ENCODE measurements at regions not wholly inside any gene's neighbourhood (a gene's known extent, or its start where the extent isn't known, plus 50 kb on each side); places are given as distances from the start of the nearest gene placed in this dataset.

- DNase-seq (ENCODE audit: low read depth, low spot score) = no peak
- in situ Hi-C loops (cut with HindIII; ENCODE audit: low pct_unique_long_range_greater_than_20kb, low sequenced_read_pairs) = no loop called here
Measured at GRCh38 chr5:75960129-75960528, 123.1 kb upstream of the SV2C start.

DNA sequence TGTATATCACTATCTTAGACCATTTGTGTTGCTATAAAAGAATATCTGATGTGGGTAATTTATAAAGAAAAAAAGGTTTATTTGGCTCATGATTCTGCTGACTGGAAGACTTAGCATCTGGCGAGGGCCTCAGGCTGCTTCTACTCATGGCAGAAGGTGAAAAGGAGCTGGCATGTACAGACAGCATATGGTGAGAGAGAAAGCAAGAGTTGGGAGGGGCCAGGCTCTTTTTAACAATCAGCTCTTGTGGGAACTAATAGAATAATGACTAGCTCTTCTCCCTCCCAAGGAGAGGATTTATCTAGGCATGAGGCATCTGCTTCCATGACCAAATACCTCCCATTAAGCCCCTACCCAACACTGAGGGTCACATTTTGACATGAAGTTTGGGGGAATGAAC, 130.2 kb upstream of the SV2C start:
- in situ Hi-C loops (cut with HindIII; ENCODE audit: low pct_unique_long_range_greater_than_20kb, low sequenced_read_pairs) = no loop called here
- DNase-seq (ENCODE audit: low read depth, low spot score) = no peak

DNA sequence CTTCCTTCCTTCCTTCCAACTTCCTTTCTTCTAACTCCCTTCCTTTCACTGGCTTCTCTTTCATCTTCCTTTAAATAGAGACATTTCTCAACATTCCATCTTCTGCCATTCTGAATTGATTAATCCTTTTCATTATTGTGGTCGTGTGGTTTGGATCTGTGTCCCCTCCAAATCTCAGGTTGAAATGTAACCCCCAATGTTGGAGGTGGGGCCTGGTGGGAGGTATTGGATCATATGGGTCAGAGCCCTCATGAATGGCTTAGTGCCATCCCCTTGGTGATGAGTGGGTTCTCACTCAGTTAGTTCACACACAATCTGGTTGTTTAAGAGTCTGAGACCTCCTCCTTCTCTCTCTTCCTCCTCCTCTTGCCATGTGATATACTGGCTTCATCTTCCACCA, 130.9 kb upstream of the SV2C start:
- in situ Hi-C loops (cut with HindIII; ENCODE audit: low pct_unique_long_range_greater_than_20kb, low sequenced_read_pairs) = no loop called here
- no peak for DNase-seq (ENCODE audit: low read depth, low spot score)

- peak; percentile 91 for DNase-seq (ENCODE audit: low read depth, low spot score)
- in situ Hi-C loops (cut with HindIII; ENCODE audit: low pct_unique_long_range_greater_than_20kb, low sequenced_read_pairs) = no loop called here
Measured at GRCh38 chr5:75951716-75952115, 131.5 kb upstream of the SV2C start.

DNA sequence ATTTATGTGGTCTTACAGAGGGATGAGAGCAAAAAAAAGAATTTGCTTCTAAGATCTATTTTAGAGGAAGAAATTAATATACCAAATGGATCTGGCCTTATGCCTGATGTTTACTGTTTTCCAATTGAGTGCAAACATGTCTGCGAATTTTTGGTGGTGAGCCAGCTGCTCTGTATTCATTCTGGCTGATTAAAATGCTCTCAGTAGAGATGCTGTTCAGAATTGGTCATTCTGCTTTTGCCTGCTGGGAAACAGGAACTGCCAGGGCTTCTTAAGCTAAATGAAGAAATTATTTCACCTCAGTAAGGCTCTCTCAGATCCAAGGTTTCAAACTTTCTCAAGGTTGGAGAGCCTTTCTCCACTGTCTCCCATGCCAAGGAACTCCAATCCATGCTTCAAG, 132.0 kb upstream of the SV2C start:
- in situ Hi-C loops (cut with HindIII; ENCODE audit: low pct_unique_long_range_greater_than_20kb, low sequenced_read_pairs) = no loop called here
- DNase-seq (ENCODE audit: low read depth, low spot score) = no peak

DNA sequence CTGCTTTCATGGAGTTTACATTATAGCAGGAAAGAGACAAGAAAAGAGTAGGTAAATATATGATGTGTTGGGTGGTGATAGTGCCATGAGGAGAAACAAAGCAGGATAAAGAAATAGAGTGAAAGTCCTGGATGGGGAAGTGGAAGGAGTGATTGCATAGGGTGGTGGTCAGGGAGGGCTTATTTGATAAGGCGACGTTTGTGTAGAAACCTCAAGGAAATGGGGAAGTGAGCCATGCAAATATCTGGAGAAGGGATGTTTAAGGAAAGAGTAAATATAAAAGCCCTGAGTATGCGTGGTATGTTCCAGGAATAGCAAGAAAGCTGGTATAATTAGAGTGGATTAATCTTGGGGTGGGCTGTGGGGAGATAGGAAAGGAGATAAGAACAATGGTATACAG, 134.7 kb upstream of the SV2C start:
- no peak for DNase-seq (ENCODE audit: low read depth, low spot score)
- in situ Hi-C loops (cut with HindIII; ENCODE audit: low pct_unique_long_range_greater_than_20kb, low sequenced_read_pairs) = no loop called here

DNA sequence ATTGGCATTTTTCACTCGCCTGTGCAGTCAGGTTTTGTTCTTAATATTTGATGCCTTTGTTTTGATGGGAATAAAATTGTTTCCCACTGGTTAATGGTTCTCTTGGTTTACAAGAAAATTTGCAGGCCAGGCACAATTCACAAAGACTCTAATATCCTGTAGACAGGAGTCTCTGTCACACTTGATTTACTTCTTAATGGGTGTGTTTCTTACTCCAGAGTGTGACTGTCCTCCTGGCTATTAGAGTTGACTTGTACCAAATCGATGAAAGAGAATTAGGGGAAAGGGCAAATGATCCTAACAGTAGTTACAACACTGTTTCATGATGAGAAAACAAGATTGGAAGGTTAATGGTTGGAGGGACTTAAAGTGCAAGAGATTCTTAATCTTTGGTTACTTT, 142.8 kb upstream of the SV2C start:
- in situ Hi-C loops (cut with HindIII; ENCODE audit: low pct_unique_long_range_greater_than_20kb, low sequenced_read_pairs) = no loop called here
- DNase-seq (ENCODE audit: low read depth, low spot score) = no peak

DNA sequence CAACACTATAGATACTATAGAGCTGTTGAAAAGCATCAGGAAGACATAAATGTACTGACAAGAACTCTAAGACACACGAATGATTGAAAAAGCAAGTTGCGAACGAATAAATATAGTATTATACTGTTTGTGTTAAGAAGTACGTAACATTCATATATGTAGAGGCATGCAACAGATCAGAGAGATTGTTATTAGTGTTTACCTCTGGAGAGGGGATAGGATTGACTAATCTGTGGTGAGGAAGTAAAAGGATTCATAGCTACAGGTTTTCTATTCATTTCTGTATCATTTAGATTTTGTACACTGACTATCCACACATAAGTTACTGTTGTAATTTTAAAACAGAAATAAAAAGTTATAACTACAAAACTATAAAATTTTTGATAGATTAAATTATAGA, 147.6 kb upstream of the SV2C start:
- in situ Hi-C loops (cut with HindIII; ENCODE audit: low pct_unique_long_range_greater_than_20kb, low sequenced_read_pairs) = no loop called here
- DNase-seq (ENCODE audit: low read depth, low spot score) = no peak

DNA sequence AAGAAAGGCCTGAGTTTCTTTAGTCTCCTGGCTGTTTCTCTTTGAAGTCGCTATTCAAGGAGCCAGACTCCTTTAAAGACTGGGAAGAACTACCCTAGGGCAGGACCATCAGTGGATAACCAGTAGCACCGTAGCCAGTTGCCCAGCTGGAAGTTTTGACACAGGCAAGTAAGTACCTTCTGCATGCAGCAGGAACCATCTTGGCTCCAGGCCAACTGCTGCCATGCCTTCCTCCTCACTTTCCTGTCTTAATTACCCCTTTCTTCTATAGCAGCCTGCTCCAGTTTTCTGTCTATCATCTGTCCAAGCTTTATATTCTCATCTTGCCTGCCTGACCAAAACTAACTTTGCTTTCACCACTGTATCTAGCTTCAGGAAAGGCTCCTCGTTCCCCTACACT, 149.7 kb upstream of the SV2C start:
- in situ Hi-C loops (cut with HindIII; ENCODE audit: low pct_unique_long_range_greater_than_20kb, low sequenced_read_pairs) = no loop called here
- no peak for DNase-seq (ENCODE audit: low read depth, low spot score)

GRCh38 chr5:75931175-75931574, 152.0 kb upstream of the SV2C start:
- DNase-seq (ENCODE audit: low read depth, low spot score) = no peak
- in situ Hi-C loops (cut with HindIII; ENCODE audit: low pct_unique_long_range_greater_than_20kb, low sequenced_read_pairs) = no loop called here

GRCh38 chr5:75928992-75929391, 154.2 kb upstream of the SV2C start:
- DNase-seq (ENCODE audit: low read depth, low spot score) = no peak
- in situ Hi-C loops (cut with HindIII; ENCODE audit: low pct_unique_long_range_greater_than_20kb, low sequenced_read_pairs) = no loop called here

DNA sequence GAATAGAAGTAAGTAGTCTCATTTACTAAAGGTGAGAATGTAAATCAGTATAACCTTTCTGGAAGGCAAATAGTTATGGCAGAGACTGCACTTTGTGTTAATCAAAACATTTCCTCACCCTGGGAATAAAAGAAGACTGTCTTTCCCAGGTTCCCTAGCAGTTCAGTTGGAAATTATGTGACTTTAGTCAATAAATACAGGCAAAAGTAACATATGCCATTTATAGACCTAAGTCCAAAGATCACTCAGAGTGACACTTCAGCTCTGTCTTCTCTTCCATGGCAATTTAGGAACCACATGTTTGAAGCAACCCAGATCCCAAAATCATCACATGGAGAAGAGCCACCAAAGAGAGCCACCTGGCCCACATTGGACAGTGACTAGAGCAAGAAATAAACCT, 160.7 kb upstream of the SV2C start:
- in situ Hi-C loops (cut with HindIII; ENCODE audit: low pct_unique_long_range_greater_than_20kb, low sequenced_read_pairs) = no loop called here
- DNase-seq (ENCODE audit: low read depth, low spot score) = no peak

DNA sequence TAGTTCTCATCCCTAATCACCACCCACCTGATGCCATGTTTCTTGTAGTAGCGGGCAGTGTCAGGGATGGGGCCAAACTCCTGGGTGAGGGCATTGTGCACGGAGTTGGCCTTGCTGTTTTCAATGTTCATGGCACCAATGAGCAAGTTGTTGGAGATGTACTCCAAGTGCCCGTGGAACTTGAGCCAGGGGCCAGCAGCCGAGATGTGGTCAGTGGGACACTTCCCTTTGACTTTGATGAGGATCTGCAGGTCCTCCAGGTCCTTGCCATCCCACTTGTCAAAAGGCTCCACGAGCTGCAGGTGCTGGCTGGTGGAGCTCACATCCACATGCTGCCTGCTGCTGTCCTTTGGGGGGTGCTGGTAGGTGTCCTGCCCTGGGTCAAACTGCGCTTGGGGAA, 162.2 kb upstream of the SV2C start:
- in situ Hi-C loops (cut with HindIII; ENCODE audit: low pct_unique_long_range_greater_than_20kb, low sequenced_read_pairs) = no loop called here
- DNase-seq (ENCODE audit: low read depth, low spot score) = no peak

DNA sequence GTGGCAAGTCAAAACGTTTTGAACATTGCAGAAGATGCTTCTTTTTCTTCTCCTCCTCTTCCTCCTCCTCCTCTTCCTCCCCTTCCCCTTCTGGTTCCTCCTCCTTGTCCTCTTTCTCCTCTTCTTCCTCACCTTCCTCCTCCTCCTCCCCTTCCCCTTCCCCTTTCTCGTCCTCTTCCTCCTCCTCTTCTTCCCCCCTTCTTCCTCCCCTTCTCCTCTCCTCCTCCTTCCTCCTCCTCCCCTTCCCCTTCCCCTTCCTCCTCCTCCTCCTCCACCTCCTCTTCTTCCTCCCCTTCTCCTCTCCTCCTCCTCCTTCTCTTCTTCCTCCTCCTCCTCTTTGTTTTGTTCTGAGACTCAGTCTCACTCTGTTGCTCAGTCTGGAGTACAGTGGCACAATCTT, 167.0 kb upstream of the SV2C start:
- in situ Hi-C loops (cut with HindIII; ENCODE audit: low pct_unique_long_range_greater_than_20kb, low sequenced_read_pairs) = no loop called here
- DNase-seq (ENCODE audit: low read depth, low spot score) = no peak

DNA sequence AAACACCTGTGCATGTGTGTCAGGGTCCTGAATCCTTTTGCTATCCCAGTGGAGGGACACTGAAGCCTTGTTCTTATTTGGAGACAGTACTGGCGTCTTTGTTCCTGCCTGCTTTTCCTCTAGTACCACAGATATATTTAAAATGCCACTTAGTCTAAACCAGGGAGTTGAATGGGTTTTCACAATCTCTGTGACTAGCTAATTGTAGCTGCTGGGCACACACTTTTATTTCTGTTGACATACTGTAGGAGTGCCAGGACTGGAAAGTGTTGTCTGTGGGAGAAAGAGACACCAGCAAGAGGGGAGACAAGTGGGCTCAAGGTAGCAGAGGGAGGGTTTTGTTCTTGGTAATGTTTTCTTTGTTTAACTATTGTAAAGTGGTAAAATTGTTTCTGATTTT, 174.0 kb upstream of the SV2C start:
- DNase-seq (ENCODE audit: low read depth, low spot score) = no peak
- in situ Hi-C loops (cut with HindIII; ENCODE audit: low pct_unique_long_range_greater_than_20kb, low sequenced_read_pairs) = no loop called here

- DNase-seq (ENCODE audit: low read depth, low spot score) = no peak
- in situ Hi-C loops (cut with HindIII; ENCODE audit: low pct_unique_long_range_greater_than_20kb, low sequenced_read_pairs) = no loop called here
Measured at GRCh38 chr5:75907651-75908050, 175.5 kb upstream of the SV2C start.

DNA sequence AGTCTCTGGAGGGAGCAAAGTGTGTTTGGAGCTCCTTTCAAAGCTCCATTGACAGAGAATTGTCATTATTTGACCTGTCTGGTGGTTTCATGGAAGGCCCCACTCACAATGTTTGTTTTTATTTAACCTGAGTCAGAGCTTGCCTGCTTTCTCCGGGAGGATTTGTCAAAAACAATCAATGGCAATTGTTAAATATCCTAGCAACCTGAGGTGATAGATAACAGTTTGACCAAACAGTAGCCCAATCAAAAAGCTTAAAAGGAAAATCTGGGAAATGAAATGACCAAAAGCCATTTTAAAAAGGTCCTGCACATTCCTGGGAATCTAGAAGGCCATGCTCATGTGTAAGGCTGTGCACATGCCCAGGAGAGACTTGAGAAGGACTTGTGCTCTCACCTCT, 177.2 kb upstream of the POC5 start:
- no peak for DNase-seq (ENCODE audit: low read depth, low spot score)
- in situ Hi-C loops (cut with HindIII; ENCODE audit: low pct_unique_long_range_greater_than_20kb, low sequenced_read_pairs) = no loop called here

GRCh38 chr5:75891736-75892135, 174.5 kb upstream of the POC5 start:
- in situ Hi-C loops (cut with HindIII; ENCODE audit: low pct_unique_long_range_greater_than_20kb, low sequenced_read_pairs) = no loop called here
- no peak for DNase-seq (ENCODE audit: low read depth, low spot score)

GRCh38 chr5:75891020-75891419, 173.8 kb upstream of the POC5 start:
- in situ Hi-C loops (cut with HindIII; ENCODE audit: low pct_unique_long_range_greater_than_20kb, low sequenced_read_pairs) = no loop called here

GRCh38 chr5:75890546-75890945, 173.3 kb upstream of the POC5 start:
- DNase-seq (ENCODE audit: low read depth, low spot score) = no peak
- in situ Hi-C loops (cut with HindIII; ENCODE audit: low pct_unique_long_range_greater_than_20kb, low sequenced_read_pairs) = no loop called here

More at GRCh38 chr5:75891020-75891419, 173.8 kb upstream of the POC5 start:
- no peak for DNase-seq (ENCODE audit: low read depth, low spot score)

DNA sequence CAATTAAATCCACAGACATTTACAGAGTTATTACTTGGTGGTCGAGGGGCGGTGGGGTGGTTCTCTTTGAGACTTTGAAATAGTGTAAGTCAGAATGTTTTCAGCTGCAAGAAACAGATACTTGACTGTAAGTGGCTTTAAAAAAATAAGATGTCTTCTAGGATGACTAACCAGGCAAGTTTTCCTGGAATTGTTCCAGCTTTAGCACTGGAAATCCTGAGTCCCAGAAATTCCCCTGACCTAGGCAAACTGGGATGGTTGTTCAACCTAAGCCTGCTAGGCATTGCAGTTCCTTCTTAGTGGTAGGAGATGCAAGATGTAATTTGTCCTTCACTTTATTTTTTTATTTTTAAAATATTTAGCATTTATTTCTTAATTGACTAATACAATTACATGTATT, 169.5 kb upstream of the POC5 start:
- no peak for DNase-seq (ENCODE audit: low read depth, low spot score)
- in situ Hi-C loops (cut with HindIII; ENCODE audit: low pct_unique_long_range_greater_than_20kb, low sequenced_read_pairs) = no loop called here
